ENCODE measurements at regions not wholly inside any gene's neighbourhood (a gene's known extent, or its start where the extent isn't known, plus 50 kb on each side); places are given as distances from the start of the nearest gene placed in this dataset.

- TF ChIP-seq CTCF (IDR thresholded peaks at IDR 0.05) (no peak), POLR2A (IDR thresholded peaks at IDR 0.05) (no peak)
Measured at GRCh38 chr5:167845952-167846351, 445.5 kb upstream of the WWC1 start.

All from transverse colon (tissue), 3 donors.